HEK293T (cell line): ENCODE measurements at regions not wholly inside any gene's neighbourhood (a gene's known extent, or its start where the extent isn't known, plus 50 kb on each side); places are given as distances from the start of the nearest gene placed in this dataset.

ENCODE experiments used
- CTCF ChIA-PET: fragments of 350-600 bp; formaldehyde crosslinking; extraction: SDS; loops from one replicate; lab custom pipeline; 2021; ENCODE audit warnings: antibody characterized with exemption, inconsistent platforms; lab: Yijun Ruan, JAX
- POLR2A ChIA-PET: fragments of 350-600 bp; formaldehyde crosslinking; extraction: SDS; loops from one replicate; lab custom pipeline; 2020; ENCODE audit warnings: antibody characterized with exemption, inconsistent platforms; lab: Yijun Ruan, JAX
- DNase-seq: peaks from one replicate; pipeline ENCODE4 v3.0.0; 2012; ENCODE audit warnings: mixed read lengths; ENCODE audit errors: extremely low spot score
- ARNT ChIP-seq: fragments of 450-650 bp; IDR thresholded peaks from 2 replicates; pipeline ENCODE4 v1.6.1; 2017; ENCODE audit warnings: mild to moderate bottlenecking
- BHLHE40 ChIP-seq: fragments of 450-650 bp; IDR thresholded peaks from 2 replicates; pipeline ENCODE4 v1.6.1; 2016; ENCODE audit warnings: mild to moderate bottlenecking, moderate library complexity, borderline replicate concordance
- CTBP1 ChIP-seq: fragments of 450-650 bp; IDR thresholded peaks from 2 replicates; pipeline ENCODE4 v1.6.1; 2016; ENCODE audit warnings: borderline replicate concordance
- ELF4 ChIP-seq: fragments of 450-650 bp; IDR thresholded peaks from 2 replicates; pipeline ENCODE4 v1.6.1; 2017; ENCODE audit warnings: antibody characterized with exemption
- FOXA1 ChIP-seq: fragments of 450-650 bp; IDR thresholded peaks from 2 replicates; pipeline ENCODE4 v1.6.1; 2016; ENCODE audit warnings: mild to moderate bottlenecking
- FOXK2 ChIP-seq: fragments of 450-650 bp; IDR thresholded peaks from 2 replicates; pipeline ENCODE4 v1.6.1; 2016; ENCODE audit warnings: mild to moderate bottlenecking
- FOXM1 ChIP-seq: fragments of 450-650 bp; IDR thresholded peaks from 2 replicates; pipeline ENCODE4 v1.6.1; 2017; ENCODE audit warnings: mild to moderate bottlenecking, borderline replicate concordance
- HDGF ChIP-seq: fragments of 450-650 bp; IDR thresholded peaks from 2 replicates; pipeline ENCODE4 v1.6.1; 2017; ENCODE audit warnings: antibody characterized with exemption, borderline replicate concordance
- L3MBTL2 ChIP-seq: fragments of 450-650 bp; conservative IDR thresholded peaks from 2 replicates; pipeline ENCODE4 v1.6.1; 2016; ENCODE audit warnings: mild to moderate bottlenecking
- NFRKB ChIP-seq: fragments of 450-650 bp; IDR thresholded peaks from 2 replicates; pipeline ENCODE4 v1.6.1; 2016; ENCODE audit warnings: mild to moderate bottlenecking, moderate library complexity
- PKNOX1 ChIP-seq: fragments of 450-650 bp; IDR thresholded peaks from 2 replicates; pipeline ENCODE4 v1.6.1; 2016
- SP1 ChIP-seq: fragments of 450-650 bp; IDR thresholded peaks from 2 replicates; pipeline ENCODE4 v1.6.1; 2017
- SUZ12 ChIP-seq: fragments of 450-650 bp; IDR thresholded peaks from 2 replicates; pipeline ENCODE4 v1.6.1; 2016; ENCODE audit warnings: mild to moderate bottlenecking
- TARDBP ChIP-seq: fragments of 450-650 bp; IDR thresholded peaks from 2 replicates; pipeline ENCODE4 v1.6.1; 2016
- ZNF384 ChIP-seq: fragments of 450-650 bp; IDR thresholded peaks from 2 replicates; pipeline ENCODE4 v1.6.1; 2016

- TF ChIP-seq BHLHE40 (no peak), CTBP1 (no peak), SP1 (no peak), SUZ12 (no peak)
- DNase-seq, result no peak
- POLR2A ChIA-PET, result no interaction called here
- CTCF ChIA-PET, result no interaction called here
These were observed 1490.8 kb upstream of the TMEM132C start for GRCh38 chr12:126776026-126776655.

- ChIA-PET POLR2A (no interaction called here), CTCF (no interaction called here)
- TF ChIP-seq PKNOX1, result no peak
- no peak for TF ChIP-seq SUZ12
- no peak for TF ChIP-seq TARDBP
- no peak for TF ChIP-seq CTBP1
- no peak for TF ChIP-seq FOXM1
- TF ChIP-seq FOXA1, result no peak
- TF ChIP-seq NFRKB, result no peak
- TF ChIP-seq ZNF384, result no peak
- TF ChIP-seq ARNT, result no peak
- TF ChIP-seq ELF4, result no peak
- no peak for TF ChIP-seq SP1
- no peak for DNase-seq
These were observed 1486.6 kb upstream of the TMEM132C start for GRCh38 chr12:126780343-126780742.

- TF ChIP-seq CTBP1, result no peak
- no peak for TF ChIP-seq HDGF
- no peak for TF ChIP-seq ZNF384
- no peak for TF ChIP-seq PKNOX1
- no peak for TF ChIP-seq ELF4
- TF ChIP-seq TARDBP, result no peak
- TF ChIP-seq FOXA1, result no peak
- no peak for DNase-seq
- ChIA-PET CTCF (no interaction called here), POLR2A (no interaction called here)
These were observed 1485.4 kb upstream of the TMEM132C start for GRCh38 chr12:126781593-126781992.

GRCh38 chr12:126782083-126782482, 1484.9 kb upstream of the TMEM132C start:
- CTCF ChIA-PET, result no interaction called here
- no peak for DNase-seq
- TF ChIP-seq NFRKB, result no peak
- TF ChIP-seq FOXK2, result no peak
- POLR2A ChIA-PET, result no interaction called here

- ChIA-PET CTCF (interaction anchor here (0.6 to 0.9 kb wide), 2 partner anchors 11 to 848 kb away, joined by 3 to 5 read pairs; no protein-coding TSS in a partner anchor), POLR2A (no interaction called here)
- TF ChIP-seq ELF4 (no peak), L3MBTL2 (no peak), PKNOX1 (no peak), HDGF (no peak), NFRKB (no peak), ZNF384 (no peak), TARDBP (no peak), FOXA1 (no peak), ARNT (no peak), SUZ12 (no peak), FOXK2 (no peak), CTBP1 (no peak)
- peak; percentile 22 for DNase-seq
These were observed 1482.5 kb upstream of the TMEM132C start for GRCh38 chr12:126784328-126784921.

GRCh38 chr12:126789963-126790362, 1477.0 kb upstream of the TMEM132C start:
- no peak for TF ChIP-seq CTBP1
- no peak for TF ChIP-seq BHLHE40
- no peak for TF ChIP-seq FOXA1
- TF ChIP-seq HDGF, result no peak
- no peak for TF ChIP-seq FOXM1
- no peak for TF ChIP-seq ARNT
- TF ChIP-seq SUZ12, result no peak
- no peak for TF ChIP-seq NFRKB
- no peak for TF ChIP-seq ELF4
- DNase-seq, result no peak
- ChIA-PET CTCF (no interaction called here), POLR2A (no interaction called here)

- ChIA-PET CTCF (no interaction called here), POLR2A (no interaction called here)
- DNase-seq, result no peak
- no peak for TF ChIP-seq NFRKB
- TF ChIP-seq ARNT, result no peak
- no peak for TF ChIP-seq L3MBTL2
- no peak for TF ChIP-seq PKNOX1
- TF ChIP-seq HDGF, result no peak
- no peak for TF ChIP-seq FOXK2
- no peak for TF ChIP-seq ZNF384
- no peak for TF ChIP-seq BHLHE40
- TF ChIP-seq TARDBP, result no peak
- TF ChIP-seq FOXM1, result no peak
- no peak for TF ChIP-seq SUZ12
- TF ChIP-seq FOXA1, result no peak
These were observed 1475.8 kb upstream of the TMEM132C start for GRCh38 chr12:126791122-126791521.
